ENCODE measurements at regions not wholly inside any gene's neighbourhood (a gene's known extent, or its start where the extent isn't known, plus 50 kb on each side); places are given as distances from the start of the nearest gene placed in this dataset.

DNA sequence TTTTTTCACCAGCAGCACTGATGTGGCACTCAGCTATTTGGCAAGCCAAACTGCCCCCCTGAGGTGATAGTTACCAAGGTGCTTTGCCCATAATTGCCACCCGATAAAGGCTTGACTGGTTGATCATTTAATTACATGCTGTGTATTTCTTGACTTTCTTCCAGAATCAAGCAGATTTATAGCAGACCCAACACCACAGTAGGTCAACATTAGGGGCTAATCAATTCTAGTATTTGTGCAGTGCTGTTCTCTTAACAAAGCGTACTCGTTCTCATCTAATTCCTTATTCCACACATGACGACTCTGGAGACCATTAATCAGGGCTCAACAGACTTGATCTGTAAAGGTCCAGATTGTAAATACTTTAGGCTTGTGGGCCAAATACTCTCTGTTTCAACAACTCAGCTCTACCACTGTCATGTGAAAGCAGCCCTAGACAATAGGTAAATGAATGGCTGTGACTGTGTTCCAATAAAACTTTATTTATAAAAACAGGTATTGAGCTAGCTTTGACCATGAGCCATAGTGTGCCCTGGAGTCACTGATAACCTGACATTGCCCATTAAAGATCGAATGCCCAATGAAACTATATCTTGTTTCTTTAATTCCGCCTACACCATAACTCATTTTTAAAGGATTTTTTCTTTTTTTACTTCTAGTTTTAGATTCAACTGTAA is 119.1 kb upstream of the TMC3 start:
- no peaks in the 10 kb centered on the region for H3F3A ChIP-seq (ENCODE audit: low read depth)
- H3K4me2 ChIP-seq (ENCODE audit: low read depth, low read length, poor library complexity, severe bottlenecking), result no peak overlapping the region
- no peak overlapping the region for H3K4me3 ChIP-seq (ENCODE audit: low read length, poor library complexity, severe bottlenecking)
- H3K9me2 ChIP-seq (replicated peaks; ENCODE audit: low read depth, low read length), result no peaks in the 10 kb centered on the region
- H2AFZ ChIP-seq (ENCODE audit: low read length), result no peak overlapping the region
- no peaks in the 10 kb centered on the region for H4K20me1 ChIP-seq (ENCODE audit: insufficient read depth, low read length, poor library complexity, severe bottlenecking)
- no peaks in the 10 kb centered on the region for H3K9me3 ChIP-seq (ENCODE audit: insufficient read depth, low read depth, low read length)
- no peaks in the 10 kb centered on the region for H3K27me3 ChIP-seq (ENCODE audit: insufficient read depth, low read length, poor library complexity, severe bottlenecking)
- no peak overlapping the region for H3K9ac ChIP-seq (ENCODE audit: low read depth, low read length, poor library complexity, severe bottlenecking)
- TF ChIP-seq, protein P1, sequence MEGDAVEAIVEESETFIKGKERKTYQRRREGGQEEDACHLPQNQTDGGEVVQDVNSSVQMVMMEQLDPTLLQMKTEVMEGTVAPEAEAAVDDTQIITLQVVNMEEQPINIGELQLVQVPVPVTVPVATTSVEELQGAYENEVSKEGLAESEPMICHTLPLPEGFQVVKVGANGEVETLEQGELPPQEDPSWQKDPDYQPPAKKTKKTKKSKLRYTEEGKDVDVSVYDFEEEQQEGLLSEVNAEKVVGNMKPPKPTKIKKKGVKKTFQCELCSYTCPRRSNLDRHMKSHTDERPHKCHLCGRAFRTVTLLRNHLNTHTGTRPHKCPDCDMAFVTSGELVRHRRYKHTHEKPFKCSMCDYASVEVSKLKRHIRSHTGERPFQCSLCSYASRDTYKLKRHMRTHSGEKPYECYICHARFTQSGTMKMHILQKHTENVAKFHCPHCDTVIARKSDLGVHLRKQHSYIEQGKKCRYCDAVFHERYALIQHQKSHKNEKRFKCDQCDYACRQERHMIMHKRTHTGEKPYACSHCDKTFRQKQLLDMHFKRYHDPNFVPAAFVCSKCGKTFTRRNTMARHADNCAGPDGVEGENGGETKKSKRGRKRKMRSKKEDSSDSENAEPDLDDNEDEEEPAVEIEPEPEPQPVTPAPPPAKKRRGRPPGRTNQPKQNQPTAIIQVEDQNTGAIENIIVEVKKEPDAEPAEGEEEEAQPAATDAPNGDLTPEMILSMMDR (conservative IDR thresholded peaks at IDR 0.05; ENCODE audit: low read length), result no peak
- TF ChIP-seq EZH2phosphoT487 (IDR thresholded peaks at IDR 0.05; ENCODE audit: borderline replicate concordance), result no peak
- no peaks in the 10 kb centered on the region for H3K4me1 ChIP-seq (ENCODE audit: insufficient read depth, low read length, poor library complexity, severe bottlenecking)
- no peaks in the 10 kb centered on the region for H3K36me3 ChIP-seq (ENCODE audit: insufficient read depth, low read length)
- no peaks in the 10 kb centered on the region for H3K79me2 ChIP-seq (ENCODE audit: insufficient read depth, low read length)

DNA sequence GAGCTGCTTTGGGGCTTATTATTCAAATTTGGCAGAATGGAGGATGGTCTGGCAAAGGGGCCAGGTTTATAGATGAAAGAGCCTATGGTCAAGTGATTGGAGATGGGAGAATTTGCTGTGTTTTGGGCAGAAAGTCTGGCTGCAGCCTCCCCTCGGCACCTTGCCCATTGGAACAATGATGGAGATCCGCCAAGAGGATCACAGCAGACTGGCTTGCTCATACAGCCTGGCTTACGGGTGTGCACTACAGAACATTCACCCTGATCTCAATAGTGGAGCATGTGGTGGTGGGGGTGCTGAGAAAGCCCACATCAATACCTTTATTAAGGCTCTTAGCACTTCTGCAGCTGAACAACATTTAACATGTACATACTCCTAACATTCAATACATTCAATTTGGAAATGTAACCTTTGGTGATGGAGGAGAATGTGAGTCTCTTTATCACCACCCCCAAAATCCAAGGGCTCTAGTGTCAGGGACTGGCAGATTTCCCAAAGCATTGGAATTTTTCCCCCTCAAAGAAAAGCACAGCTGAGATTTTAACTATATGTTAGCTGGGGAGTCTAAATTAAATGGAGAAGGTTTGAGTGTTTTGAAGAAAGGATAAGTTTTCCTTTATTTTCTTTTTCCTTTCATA is 118.4 kb upstream of the TMC3 start:
- Histone ChIP-seq H3K27me3 (ENCODE audit: insufficient read depth, low read length, poor library complexity, severe bottlenecking) (no peaks in the 10 kb centered on the region), H3K9me3 (ENCODE audit: insufficient read depth, low read depth, low read length) (no peaks in the 10 kb centered on the region), H4K20me1 (ENCODE audit: insufficient read depth, low read length, poor library complexity, severe bottlenecking) (no peaks in the 10 kb centered on the region), H2AFZ (ENCODE audit: low read length) (no peak overlapping the region), H3K4me2 (ENCODE audit: low read depth, low read length, poor library complexity, severe bottlenecking) (no peak overlapping the region), H3F3A (ENCODE audit: low read depth) (no peaks in the 10 kb centered on the region), H3K9me2 (replicated peaks; ENCODE audit: low read depth, low read length) (no peaks in the 10 kb centered on the region), H3K79me2 (ENCODE audit: insufficient read depth, low read length) (no peaks in the 10 kb centered on the region), H3K4me3 (ENCODE audit: low read length, poor library complexity, severe bottlenecking) (no peak overlapping the region), H3K36me3 (ENCODE audit: insufficient read depth, low read length) (no peaks in the 10 kb centered on the region), H3K4me1 (ENCODE audit: insufficient read depth, low read length, poor library complexity, severe bottlenecking) (no peaks in the 10 kb centered on the region), H3K9ac (ENCODE audit: low read depth, low read length, poor library complexity, severe bottlenecking) (no peak overlapping the region)
- TF ChIP-seq EZH2phosphoT487 (IDR thresholded peaks at IDR 0.05; ENCODE audit: borderline replicate concordance), result no peak
- TF ChIP-seq, protein P1 (conservative IDR thresholded peaks at IDR 0.05; ENCODE audit: low read length), result no peak

DNA sequence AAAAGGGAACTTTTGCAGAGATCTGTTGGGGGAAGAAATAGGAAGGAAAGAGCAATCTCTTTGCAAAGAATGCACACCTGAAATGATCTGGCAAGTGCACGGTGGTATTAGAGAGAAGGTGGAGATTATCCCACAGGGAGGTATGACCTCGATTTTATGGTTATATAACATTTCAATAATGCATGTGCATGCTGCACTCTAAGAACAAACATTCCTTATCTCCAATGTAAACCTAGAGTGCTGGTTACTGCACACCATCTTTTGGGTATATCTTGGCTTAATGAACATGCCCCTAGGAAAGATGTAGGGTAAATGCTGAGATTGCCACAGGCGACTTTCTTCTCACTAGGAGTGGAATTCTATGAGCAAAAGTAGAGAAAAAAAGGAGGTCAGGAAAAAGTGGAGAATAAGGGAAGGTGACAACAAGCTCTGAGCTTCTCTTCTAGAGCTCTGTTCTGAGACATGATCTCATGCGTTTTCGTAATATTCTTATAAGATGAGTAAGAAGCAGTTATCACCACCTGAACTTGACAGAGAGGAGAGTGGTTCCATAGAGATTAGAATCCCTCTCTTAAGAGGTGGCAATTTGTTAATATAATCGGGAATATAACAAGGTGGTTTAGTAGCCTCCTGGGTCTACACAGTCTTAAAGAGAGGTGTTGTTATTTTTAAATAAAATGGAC is 117.5 kb upstream of the TMC3 start:
- TF ChIP-seq EZH2phosphoT487 (IDR thresholded peaks at IDR 0.05; ENCODE audit: borderline replicate concordance), result no peak
- TF ChIP-seq, protein P1 (conservative IDR thresholded peaks at IDR 0.05; ENCODE audit: low read length), result no peak
- Histone ChIP-seq H3K27me3 (ENCODE audit: insufficient read depth, low read length, poor library complexity, severe bottlenecking) (no peaks in the 10 kb centered on the region), H3K4me1 (ENCODE audit: insufficient read depth, low read length, poor library complexity, severe bottlenecking) (no peaks in the 10 kb centered on the region), H3K79me2 (ENCODE audit: insufficient read depth, low read length) (no peaks in the 10 kb centered on the region), H3K36me3 (ENCODE audit: insufficient read depth, low read length) (no peaks in the 10 kb centered on the region), H4K20me1 (ENCODE audit: insufficient read depth, low read length, poor library complexity, severe bottlenecking) (no peaks in the 10 kb centered on the region), H3K9me2 (replicated peaks; ENCODE audit: low read depth, low read length) (no peaks in the 10 kb centered on the region), H3K4me3 (ENCODE audit: low read length, poor library complexity, severe bottlenecking) (no peak overlapping the region), H3K4me2 (ENCODE audit: low read depth, low read length, poor library complexity, severe bottlenecking) (no peak overlapping the region), H3F3A (ENCODE audit: low read depth) (no peaks in the 10 kb centered on the region), H3K9me3 (ENCODE audit: insufficient read depth, low read depth, low read length) (no peaks in the 10 kb centered on the region), H3K9ac (ENCODE audit: low read depth, low read length, poor library complexity, severe bottlenecking) (no peak overlapping the region), H2AFZ (ENCODE audit: low read length) (no peak overlapping the region)

Measured in Loucy (cell line).